Astrocyte (in vitro differentiated cells and primary cell): ENCODE measurements at regions not wholly inside any gene's neighbourhood (a gene's known extent, or its start where the extent isn't known, plus 50 kb on each side); places are given as distances from the start of the nearest gene placed in this dataset.

Source experiments
- EZH2 ChIP-seq: IDR thresholded peaks from 2 replicates; pipeline ENCODE4 v1.6.1; 2012; ENCODE audit warnings: mild to moderate bottlenecking, low read length, inconsistent platforms; ENCODE audit not compliant: insufficient read depth
- TF ChIP-seq, protein P1 (sequence below): IDR thresholded peaks from 2 replicates; pipeline ENCODE4 v1.5.1; 2011; ENCODE audit warnings: low read depth, mild to moderate bottlenecking, inconsistent platforms, low read length, moderate library complexity; ENCODE audit not compliant: insufficient read depth

- TF ChIP-seq, protein P1, sequence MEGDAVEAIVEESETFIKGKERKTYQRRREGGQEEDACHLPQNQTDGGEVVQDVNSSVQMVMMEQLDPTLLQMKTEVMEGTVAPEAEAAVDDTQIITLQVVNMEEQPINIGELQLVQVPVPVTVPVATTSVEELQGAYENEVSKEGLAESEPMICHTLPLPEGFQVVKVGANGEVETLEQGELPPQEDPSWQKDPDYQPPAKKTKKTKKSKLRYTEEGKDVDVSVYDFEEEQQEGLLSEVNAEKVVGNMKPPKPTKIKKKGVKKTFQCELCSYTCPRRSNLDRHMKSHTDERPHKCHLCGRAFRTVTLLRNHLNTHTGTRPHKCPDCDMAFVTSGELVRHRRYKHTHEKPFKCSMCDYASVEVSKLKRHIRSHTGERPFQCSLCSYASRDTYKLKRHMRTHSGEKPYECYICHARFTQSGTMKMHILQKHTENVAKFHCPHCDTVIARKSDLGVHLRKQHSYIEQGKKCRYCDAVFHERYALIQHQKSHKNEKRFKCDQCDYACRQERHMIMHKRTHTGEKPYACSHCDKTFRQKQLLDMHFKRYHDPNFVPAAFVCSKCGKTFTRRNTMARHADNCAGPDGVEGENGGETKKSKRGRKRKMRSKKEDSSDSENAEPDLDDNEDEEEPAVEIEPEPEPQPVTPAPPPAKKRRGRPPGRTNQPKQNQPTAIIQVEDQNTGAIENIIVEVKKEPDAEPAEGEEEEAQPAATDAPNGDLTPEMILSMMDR = no peak
- TF ChIP-seq EZH2 = no peak
Observed at GRCh38 chr4:162952232-162952631, 214.5 kb downstream of the NAF1 start.
